HG03575 (cell line): ENCODE measurements at regions not wholly inside any gene's neighbourhood (a gene's known extent, or its start where the extent isn't known, plus 50 kb on each side); places are given as distances from the start of the nearest gene placed in this dataset.

Experiments
- ATAC-seq: cut with Tn5 transposase; IDR thresholded peaks from one replicate; pipeline ENCODE4 v1.9.1; 2021; ENCODE audit not compliant: unreplicated experiment, insufficient number of reproducible peaks, low FRiP score; ENCODE audit errors: extremely low read depth

GRCh38 chr9:16337322-16338029 lies 533.0 kb downstream of the BNC2 start:
- ATAC-seq, result no peak

GRCh38 chr9:16341177-16341576 lies 529.3 kb downstream of the BNC2 start:
- ATAC-seq, result no peak

- ATAC-seq, result no peak
These were observed 528.0 kb downstream of the BNC2 start for GRCh38 chr9:16342246-16343020.

- no peak for ATAC-seq
These were observed 526.9 kb downstream of the BNC2 start for GRCh38 chr9:16343249-16344237.

- ATAC-seq, result no peak
These were observed 526.1 kb downstream of the BNC2 start for GRCh38 chr9:16344343-16344742.

- no peak for ATAC-seq
These were observed 524.6 kb downstream of the BNC2 start for GRCh38 chr9:16345902-16346301.

GRCh38 chr9:16347886-16348285 lies 522.6 kb downstream of the BNC2 start:
- ATAC-seq, result no peak

GRCh38 chr9:16348531-16348930 lies 521.9 kb downstream of the BNC2 start:
- no peak for ATAC-seq

- no peak for ATAC-seq
These were observed 518.2 kb downstream of the BNC2 start for GRCh38 chr9:16352251-16352650.

- no peak for ATAC-seq
These were observed 517.6 kb downstream of the BNC2 start for GRCh38 chr9:16352791-16353401.

GRCh38 chr9:16356196-16356765 lies 514.2 kb downstream of the BNC2 start:
- ATAC-seq, result no peak

- ATAC-seq, result no peak
These were observed 512.6 kb downstream of the BNC2 start for GRCh38 chr9:16357828-16358227.

- ATAC-seq, result no peak
These were observed 511.7 kb downstream of the BNC2 start for GRCh38 chr9:16358751-16359150.
